Panc1 (cell line): ENCODE measurements at regions not wholly inside any gene's neighbourhood (a gene's known extent, or its start where the extent isn't known, plus 50 kb on each side); places are given as distances from the start of the nearest gene placed in this dataset.

Source experiments
- POLR2AphosphoS5 ChIP-seq: IDR thresholded peaks from 2 replicates; pipeline ENCODE4 v1.6.1; 2012; ENCODE audit warnings: mild to moderate bottlenecking, low read depth, low read length, moderate library complexity
- SIN3A ChIP-seq: IDR thresholded peaks from 2 replicates; pipeline ENCODE4 v1.6.1; 2012; ENCODE audit warnings: low read depth, mild to moderate bottlenecking, low read length, moderate library complexity, borderline replicate concordance; ENCODE audit not compliant: insufficient read depth
- TCF7L2 ChIP-seq: IDR thresholded peaks from 2 replicates; pipeline ENCODE4 v1.6.1; 2011; ENCODE audit warnings: mild to moderate bottlenecking, low read depth, low read length, inconsistent platforms
- TF ChIP-seq, protein P1 (sequence below): fragments of 450-650 bp; IDR thresholded peaks from 2 replicates; pipeline ENCODE4 v1.5.1; 2017; ENCODE audit warnings: mild to moderate bottlenecking
- TF ChIP-seq, protein P2 (sequence below), 2 experiments: IDR thresholded peaks; 2 replicates each; pipeline ENCODE4 v1.6.1; 2011 to 2012; ENCODE audit warnings: low read depth in 2 of 2, control low read depth in 1 of 2, low read length in 1 of 2, mild to moderate bottlenecking in 1 of 2, moderate library complexity in 1 of 2; ENCODE audit not compliant: insufficient read depth in 1 of 2

DNA sequence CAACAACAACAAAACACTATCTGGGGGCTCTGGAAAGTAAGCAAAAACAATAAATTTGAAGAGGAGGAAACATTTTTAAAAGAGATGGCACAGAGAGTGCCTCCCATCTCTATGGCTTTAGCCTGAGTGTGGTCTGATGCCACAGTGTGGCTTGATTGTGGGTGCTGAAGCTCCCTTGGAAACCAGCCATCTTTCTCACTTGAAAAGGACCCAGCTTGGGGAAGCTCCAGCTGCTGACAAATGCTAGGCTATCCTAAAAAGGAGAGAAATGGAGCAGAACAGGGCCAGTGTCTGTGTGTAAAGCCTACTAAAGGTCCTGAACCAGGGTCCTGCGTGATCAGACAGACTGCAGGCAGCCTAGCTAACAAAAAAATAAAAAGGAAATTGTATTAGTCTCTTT is 642.0 kb upstream of the PTBP2 start:
- TF ChIP-seq, protein P1, sequence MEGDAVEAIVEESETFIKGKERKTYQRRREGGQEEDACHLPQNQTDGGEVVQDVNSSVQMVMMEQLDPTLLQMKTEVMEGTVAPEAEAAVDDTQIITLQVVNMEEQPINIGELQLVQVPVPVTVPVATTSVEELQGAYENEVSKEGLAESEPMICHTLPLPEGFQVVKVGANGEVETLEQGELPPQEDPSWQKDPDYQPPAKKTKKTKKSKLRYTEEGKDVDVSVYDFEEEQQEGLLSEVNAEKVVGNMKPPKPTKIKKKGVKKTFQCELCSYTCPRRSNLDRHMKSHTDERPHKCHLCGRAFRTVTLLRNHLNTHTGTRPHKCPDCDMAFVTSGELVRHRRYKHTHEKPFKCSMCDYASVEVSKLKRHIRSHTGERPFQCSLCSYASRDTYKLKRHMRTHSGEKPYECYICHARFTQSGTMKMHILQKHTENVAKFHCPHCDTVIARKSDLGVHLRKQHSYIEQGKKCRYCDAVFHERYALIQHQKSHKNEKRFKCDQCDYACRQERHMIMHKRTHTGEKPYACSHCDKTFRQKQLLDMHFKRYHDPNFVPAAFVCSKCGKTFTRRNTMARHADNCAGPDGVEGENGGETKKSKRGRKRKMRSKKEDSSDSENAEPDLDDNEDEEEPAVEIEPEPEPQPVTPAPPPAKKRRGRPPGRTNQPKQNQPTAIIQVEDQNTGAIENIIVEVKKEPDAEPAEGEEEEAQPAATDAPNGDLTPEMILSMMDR, result no peak
- TF ChIP-seq TCF7L2 (no peak), SIN3A (no peak), POLR2AphosphoS5 (no peak)
- TF ChIP-seq, protein P2, sequence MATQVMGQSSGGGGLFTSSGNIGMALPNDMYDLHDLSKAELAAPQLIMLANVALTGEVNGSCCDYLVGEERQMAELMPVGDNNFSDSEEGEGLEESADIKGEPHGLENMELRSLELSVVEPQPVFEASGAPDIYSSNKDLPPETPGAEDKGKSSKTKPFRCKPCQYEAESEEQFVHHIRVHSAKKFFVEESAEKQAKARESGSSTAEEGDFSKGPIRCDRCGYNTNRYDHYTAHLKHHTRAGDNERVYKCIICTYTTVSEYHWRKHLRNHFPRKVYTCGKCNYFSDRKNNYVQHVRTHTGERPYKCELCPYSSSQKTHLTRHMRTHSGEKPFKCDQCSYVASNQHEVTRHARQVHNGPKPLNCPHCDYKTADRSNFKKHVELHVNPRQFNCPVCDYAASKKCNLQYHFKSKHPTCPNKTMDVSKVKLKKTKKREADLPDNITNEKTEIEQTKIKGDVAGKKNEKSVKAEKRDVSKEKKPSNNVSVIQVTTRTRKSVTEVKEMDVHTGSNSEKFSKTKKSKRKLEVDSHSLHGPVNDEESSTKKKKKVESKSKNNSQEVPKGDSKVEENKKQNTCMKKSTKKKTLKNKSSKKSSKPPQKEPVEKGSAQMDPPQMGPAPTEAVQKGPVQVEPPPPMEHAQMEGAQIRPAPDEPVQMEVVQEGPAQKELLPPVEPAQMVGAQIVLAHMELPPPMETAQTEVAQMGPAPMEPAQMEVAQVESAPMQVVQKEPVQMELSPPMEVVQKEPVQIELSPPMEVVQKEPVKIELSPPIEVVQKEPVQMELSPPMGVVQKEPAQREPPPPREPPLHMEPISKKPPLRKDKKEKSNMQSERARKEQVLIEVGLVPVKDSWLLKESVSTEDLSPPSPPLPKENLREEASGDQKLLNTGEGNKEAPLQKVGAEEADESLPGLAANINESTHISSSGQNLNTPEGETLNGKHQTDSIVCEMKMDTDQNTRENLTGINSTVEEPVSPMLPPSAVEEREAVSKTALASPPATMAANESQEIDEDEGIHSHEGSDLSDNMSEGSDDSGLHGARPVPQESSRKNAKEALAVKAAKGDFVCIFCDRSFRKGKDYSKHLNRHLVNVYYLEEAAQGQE (IDR thresholded peaks at IDR 0.05; ENCODE audit: insufficient read depth in 1 of 2, low read depth in 2 of 2, low read length in 1 of 2), result no peak
